Ascending aorta (tissue), 2 donors: ENCODE measurements at regions not wholly inside any gene's neighbourhood (a gene's known extent, or its start where the extent isn't known, plus 50 kb on each side); places are given as distances from the start of the nearest gene placed in this dataset.

ENCODE experiments used
- DNase-seq, 2 donors: peaks; one replicate each; pipeline ENCODE4 v3.0.0-alpha.2; 2019; ENCODE audit warnings: low spot score in 2 of 2
- H3K27ac ChIP-seq, 2 donors: fragments of 200-600 bp; sonication (generic); one replicate each; pipeline ENCODE4 v1.5.1; 2016 to 2017; ENCODE audit warnings: mild to moderate bottlenecking in 1 of 2
- H3K27me3 ChIP-seq: fragments of 200-600 bp; sonication (generic); one replicate; pipeline ENCODE4 v1.5.1; 2017
- H3K36me3 ChIP-seq, 2 donors: fragments of 200-600 bp; sonication (generic); one replicate each; pipeline ENCODE4 v1.5.1; 2016
- H3K4me1 ChIP-seq, 2 donors: fragments of 200-600 bp; sonication (generic); one replicate each; pipeline ENCODE4 v1.5.1; 2016 to 2017; ENCODE audit warnings: mild to moderate bottlenecking in 1 of 2
- H3K4me3 ChIP-seq, 2 donors: fragments of 200-600 bp; sonication (generic); one replicate each; pipeline ENCODE4 v1.5.1; 2016 to 2017; ENCODE audit warnings: mild to moderate bottlenecking in 1 of 2
- H3K9me3 ChIP-seq, 2 donors: fragments of 200-600 bp; sonication (generic); one replicate each; pipeline ENCODE4 v1.5.1; 2016
- intact Hi-C: fragments of 100-400 bp; cut with DNase I; formaldehyde crosslinking; loops from one replicate; pipeline ENCODE4 v1.15.1; 2023
- TF ChIP-seq, protein P1 (sequence below), 3 experiments: fragments of 200-600 bp in 2 of 3; fragments of 450-650 bp in 1 of 3; sonication (generic) in 2 of 3; IDR thresholded peaks; one replicate each; pipeline ENCODE4 v1.5.1; 2016 to 2019; ENCODE audit warnings: antibody characterized with exemption in 3 of 3, mild to moderate bottlenecking in 1 of 3, moderate library complexity in 1 of 3

DNA sequence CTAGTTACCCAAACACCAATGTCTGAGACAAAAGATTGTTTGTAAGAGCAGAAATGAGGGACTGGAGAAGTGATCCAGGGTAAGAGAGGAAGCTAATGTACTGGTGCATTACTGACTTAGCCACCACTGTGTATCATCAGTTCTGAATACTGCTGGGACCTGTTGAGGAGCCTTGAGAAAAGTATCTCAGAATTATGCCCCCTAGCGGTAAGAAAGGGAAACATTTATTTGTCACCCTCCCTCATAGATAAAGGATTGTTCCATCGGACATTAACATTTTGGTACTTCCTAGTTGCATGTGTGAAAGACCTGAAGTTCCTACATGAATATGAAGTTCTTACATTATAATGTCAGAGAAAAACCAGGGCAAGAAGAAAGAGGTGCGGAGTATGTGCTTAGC lies 612.5 kb downstream of the FSCB start:
- no peak for DNase-seq
- TF ChIP-seq, protein P1, sequence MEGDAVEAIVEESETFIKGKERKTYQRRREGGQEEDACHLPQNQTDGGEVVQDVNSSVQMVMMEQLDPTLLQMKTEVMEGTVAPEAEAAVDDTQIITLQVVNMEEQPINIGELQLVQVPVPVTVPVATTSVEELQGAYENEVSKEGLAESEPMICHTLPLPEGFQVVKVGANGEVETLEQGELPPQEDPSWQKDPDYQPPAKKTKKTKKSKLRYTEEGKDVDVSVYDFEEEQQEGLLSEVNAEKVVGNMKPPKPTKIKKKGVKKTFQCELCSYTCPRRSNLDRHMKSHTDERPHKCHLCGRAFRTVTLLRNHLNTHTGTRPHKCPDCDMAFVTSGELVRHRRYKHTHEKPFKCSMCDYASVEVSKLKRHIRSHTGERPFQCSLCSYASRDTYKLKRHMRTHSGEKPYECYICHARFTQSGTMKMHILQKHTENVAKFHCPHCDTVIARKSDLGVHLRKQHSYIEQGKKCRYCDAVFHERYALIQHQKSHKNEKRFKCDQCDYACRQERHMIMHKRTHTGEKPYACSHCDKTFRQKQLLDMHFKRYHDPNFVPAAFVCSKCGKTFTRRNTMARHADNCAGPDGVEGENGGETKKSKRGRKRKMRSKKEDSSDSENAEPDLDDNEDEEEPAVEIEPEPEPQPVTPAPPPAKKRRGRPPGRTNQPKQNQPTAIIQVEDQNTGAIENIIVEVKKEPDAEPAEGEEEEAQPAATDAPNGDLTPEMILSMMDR (IDR thresholded peaks at IDR 0.05) = no peak
- no peaks in the 10 kb centered on the region for H3K9me3 ChIP-seq
- H3K36me3 ChIP-seq = no peaks in the 10 kb centered on the region
- H3K4me3 ChIP-seq = no peak overlapping the region
- H3K27me3 ChIP-seq = no peaks in the 10 kb centered on the region
- no peaks in the 10 kb centered on the region for H3K4me1 ChIP-seq
- intact Hi-C loops = no loop called here
- no peak overlapping the region for H3K27ac ChIP-seq

DNA sequence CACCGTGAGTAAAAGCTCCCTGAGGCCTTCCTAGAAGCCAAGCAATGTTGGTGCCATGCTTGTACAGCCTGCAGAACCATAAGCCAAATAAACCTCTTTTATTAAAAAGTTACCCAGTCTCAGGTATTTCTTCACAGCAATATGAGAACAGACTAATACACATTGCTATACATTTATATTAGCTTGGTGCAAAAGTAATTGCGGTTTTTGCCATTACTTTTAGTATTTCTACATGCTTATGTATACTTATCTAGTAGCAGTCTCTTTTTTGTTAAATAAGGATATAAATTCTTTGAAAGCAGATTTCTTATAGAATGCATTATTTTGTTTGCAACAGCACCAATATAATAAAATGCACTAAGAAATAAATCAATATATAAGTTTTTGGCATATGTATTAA lies 619.6 kb downstream of the FSCB start:
- intact Hi-C loops = no loop called here
- Histone ChIP-seq H3K9me3 (no peaks in the 10 kb centered on the region), H3K27ac (no peak overlapping the region), H3K4me3 (no peak overlapping the region), H3K36me3 (no peaks in the 10 kb centered on the region), H3K4me1 (no peaks in the 10 kb centered on the region), H3K27me3 (no peaks in the 10 kb centered on the region)
- DNase-seq = no peak
- TF ChIP-seq, protein P1 (IDR thresholded peaks at IDR 0.05) = no peak

DNA sequence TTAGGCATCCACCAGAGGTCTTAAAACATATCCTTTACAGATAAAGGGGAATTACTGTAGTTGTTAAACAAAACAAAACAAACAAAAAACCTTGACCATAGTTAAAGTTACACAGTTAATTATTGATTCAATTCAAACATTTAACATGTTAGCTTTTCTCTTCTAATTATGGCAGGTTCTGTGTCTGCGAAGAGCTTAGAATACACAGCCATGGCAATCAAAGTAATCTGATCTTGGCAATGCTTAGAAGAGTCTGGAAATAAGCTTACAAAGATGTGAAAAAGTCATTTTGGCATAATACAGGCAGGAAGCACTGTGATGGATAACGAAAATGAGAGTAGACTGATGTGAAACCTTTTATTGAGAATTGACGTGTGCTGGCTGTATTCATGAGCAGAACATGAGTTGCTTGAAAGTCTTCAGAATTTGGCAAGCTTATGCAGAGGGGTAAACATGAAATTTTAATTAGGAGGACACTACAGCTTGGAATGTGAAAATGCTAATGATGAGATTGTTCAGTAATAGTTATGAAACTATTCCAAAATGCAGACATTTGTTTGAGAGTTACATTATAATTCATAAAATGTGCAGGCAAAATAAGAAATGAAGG lies 629.6 kb downstream of the FSCB start:
- intact Hi-C loops = no loop called here
- no peak overlapping the region for H3K4me3 ChIP-seq
- H3K9me3 ChIP-seq = no peaks in the 10 kb centered on the region

DNA sequence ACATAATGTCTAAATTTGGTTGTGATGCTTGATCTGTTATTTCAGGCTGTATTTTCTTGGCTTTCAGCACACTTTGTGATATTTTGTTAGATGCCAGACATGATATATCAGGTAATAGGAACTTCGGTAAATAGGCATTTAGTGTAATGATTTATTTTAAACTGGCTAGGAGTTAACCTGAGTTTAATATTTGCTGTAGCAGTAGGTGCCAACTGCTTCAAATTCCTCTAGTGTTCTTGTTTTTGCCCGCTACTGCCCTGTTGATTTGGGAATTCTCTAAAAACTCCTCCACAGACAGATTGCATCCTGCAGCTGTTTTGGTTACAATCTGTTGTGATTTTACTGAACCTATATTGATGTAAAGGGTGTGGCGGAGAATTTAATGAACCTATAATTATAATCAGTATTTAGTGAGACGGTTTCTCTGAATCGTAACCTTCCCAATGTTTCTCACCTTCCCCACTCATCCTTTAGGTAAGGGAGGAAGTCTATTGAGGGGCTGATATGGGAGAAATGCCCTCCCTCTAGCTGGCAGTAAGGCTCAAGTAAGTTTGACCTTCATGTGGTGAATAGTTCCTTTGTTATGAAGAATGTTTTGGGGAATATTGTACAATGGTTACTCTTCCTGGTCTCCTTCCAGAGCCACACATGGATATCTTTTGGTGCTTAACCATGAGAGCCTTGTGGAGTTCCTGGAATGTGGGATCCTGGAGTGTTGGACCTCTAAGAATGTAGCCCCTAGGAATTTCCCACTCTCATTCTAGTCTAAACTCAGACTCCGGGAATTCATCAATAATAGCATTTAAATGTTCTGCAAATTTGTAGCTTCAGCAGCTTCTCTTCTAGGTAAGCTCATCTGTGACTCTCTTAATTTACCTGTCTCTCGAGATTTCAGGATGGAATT lies 634.1 kb downstream of the FSCB start:
- no peak overlapping the region for H3K27ac ChIP-seq
- H3K4me1 ChIP-seq = no peaks in the 10 kb centered on the region
- no peaks in the 10 kb centered on the region for H3K36me3 ChIP-seq
- no peaks in the 10 kb centered on the region for H3K9me3 ChIP-seq
- DNase-seq = no peak
- H3K4me3 ChIP-seq = no peak overlapping the region
- intact Hi-C loops = no loop called here
- TF ChIP-seq, protein P1 (IDR thresholded peaks at IDR 0.05) = no peak
- no peaks in the 10 kb centered on the region for H3K27me3 ChIP-seq

More for the DNA sequence above, 629.6 kb downstream of the FSCB start:
- Histone ChIP-seq H3K27me3 (no peaks in the 10 kb centered on the region), H3K36me3 (no peaks in the 10 kb centered on the region), H3K4me1 (no peaks in the 10 kb centered on the region), H3K27ac (no peak overlapping the region)
- no peak for DNase-seq
- TF ChIP-seq, protein P1 (IDR thresholded peaks at IDR 0.05) = no peak

DNA sequence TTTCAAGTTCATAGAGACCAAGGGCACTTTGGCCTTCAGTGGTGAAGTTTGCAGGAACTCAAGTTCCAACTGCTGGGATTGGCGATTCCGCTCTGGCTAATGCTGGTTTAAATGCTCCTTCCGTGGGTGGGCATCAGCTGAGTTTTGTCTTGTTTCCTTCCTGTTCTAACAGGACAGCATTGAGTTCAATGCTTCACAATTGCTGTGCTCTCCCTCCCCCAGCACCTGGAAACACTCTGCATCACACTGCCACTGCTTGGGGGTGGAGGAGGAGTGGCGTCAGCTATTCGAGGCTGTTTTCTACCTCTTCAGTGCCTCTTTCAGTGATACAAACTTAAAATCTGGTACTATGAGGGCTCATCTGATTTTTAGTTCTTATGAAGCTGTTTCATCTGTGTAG lies 634.9 kb downstream of the FSCB start:
- TF ChIP-seq, protein P1 (IDR thresholded peaks at IDR 0.05) = no peak
- Histone ChIP-seq H3K4me1 (no peaks in the 10 kb centered on the region), H3K36me3 (no peaks in the 10 kb centered on the region), H3K4me3 (no peak overlapping the region), H3K27ac (no peak overlapping the region), H3K27me3 (no peaks in the 10 kb centered on the region), H3K9me3 (no peaks in the 10 kb centered on the region)
- DNase-seq = no peak
- intact Hi-C loops = no loop called here
